ENCODE measurements at regions not wholly inside any gene's neighbourhood (a gene's known extent, or its start where the extent isn't known, plus 50 kb on each side); places are given as distances from the start of the nearest gene placed in this dataset.

GRCh38 chr10:129339191-129339590, 127.8 kb upstream of the MGMT start:
- intact Hi-C loops (cut with DNase I) = no loop called here
- WGBS, 2 donors = 82 to 83% methylated on average over 8 of the region's 8 CpGs

GRCh38 chr10:129339841-129340240, 127.2 kb upstream of the MGMT start:
- Histone ChIP-seq H3K9me3 (no peaks in the 10 kb centered on the region), H3K36me3 (no peaks in the 10 kb centered on the region), H3K27me3 (no peaks in the 10 kb centered on the region), H3K4me1 (no peaks in the 10 kb centered on the region), H3K27ac (no peak overlapping the region), H3K4me3 (no peak overlapping the region)
- WGBS, 2 donors = 72 to 100% methylated on average over 1 to 4 of the region's 4 CpGs
- no peak for TF ChIP-seq POLR2A (IDR thresholded peaks at IDR 0.05)
- TF ChIP-seq CTCF (IDR thresholded peaks at IDR 0.05) = no peak
- intact Hi-C loops (cut with DNase I) = no loop called here
- DNase-seq = no peak

More at GRCh38 chr10:129339191-129339590, 127.8 kb upstream of the MGMT start:
- no peak for TF ChIP-seq CTCF (IDR thresholded peaks at IDR 0.05)
- no peak for TF ChIP-seq POLR2A (IDR thresholded peaks at IDR 0.05)
- no peak for DNase-seq
- H3K4me3 ChIP-seq = no peak overlapping the region
- no peaks in the 10 kb centered on the region for H3K9me3 ChIP-seq
- H3K27ac ChIP-seq = no peak overlapping the region
- H3K4me1 ChIP-seq = no peaks in the 10 kb centered on the region
- H3K27me3 ChIP-seq = no peaks in the 10 kb centered on the region
- no peaks in the 10 kb centered on the region for H3K36me3 ChIP-seq

GRCh38 chr10:129341087-129341486, 126.0 kb upstream of the MGMT start:
- H3K4me1 ChIP-seq = no peaks in the 10 kb centered on the region
- no peaks in the 10 kb centered on the region for H3K27me3 ChIP-seq
- H3K36me3 ChIP-seq = no peaks in the 10 kb centered on the region
- H3K9me3 ChIP-seq = no peaks in the 10 kb centered on the region
- no peak for TF ChIP-seq CTCF (IDR thresholded peaks at IDR 0.05)
- TF ChIP-seq POLR2A (IDR thresholded peaks at IDR 0.05) = no peak
- DNase-seq = no peak
- H3K27ac ChIP-seq = no peak overlapping the region
- 64 to 70% methylated on average over 5 of the region's 5 CpGs for WGBS, 2 donors
- intact Hi-C loops (cut with DNase I) = no loop called here
- no peak overlapping the region for H3K4me3 ChIP-seq

- Histone ChIP-seq H3K27ac (no peak overlapping the region), H3K36me3 (no peaks in the 10 kb centered on the region), H3K4me1 (no peaks in the 10 kb centered on the region), H3K9me3 (no peaks in the 10 kb centered on the region), H3K4me3 (no peak overlapping the region), H3K27me3 (no peaks in the 10 kb centered on the region)
- no peak for DNase-seq
- intact Hi-C loops (cut with DNase I) = no loop called here
- 64 to 75% methylated on average over 2 of the region's 2 CpGs for WGBS, 2 donors
- TF ChIP-seq CTCF (IDR thresholded peaks at IDR 0.05) = no peak
- no peak for TF ChIP-seq POLR2A (IDR thresholded peaks at IDR 0.05)
These were observed 124.7 kb upstream of the MGMT start for GRCh38 chr10:129342385-129342784.

GRCh38 chr10:129343141-129343540, 123.9 kb upstream of the MGMT start:
- intact Hi-C loops (cut with DNase I) = no loop called here
- no peaks in the 10 kb centered on the region for H3K4me1 ChIP-seq
- H3K9me3 ChIP-seq = no peaks in the 10 kb centered on the region
- no peak for TF ChIP-seq POLR2A (IDR thresholded peaks at IDR 0.05)
- TF ChIP-seq CTCF (IDR thresholded peaks at IDR 0.05) = no peak
- no peak overlapping the region for H3K4me3 ChIP-seq
- WGBS, 2 donors = 54 to 90% methylated on average over 5 to 9 of the region's 9 CpGs
- no peak for DNase-seq
- H3K27ac ChIP-seq = no peak overlapping the region
- no peaks in the 10 kb centered on the region for H3K27me3 ChIP-seq
- H3K36me3 ChIP-seq = no peaks in the 10 kb centered on the region
